Stomach (tissue), 8 donors: ENCODE measurements at regions not wholly inside any gene's neighbourhood (a gene's known extent, or its start where the extent isn't known, plus 50 kb on each side); places are given as distances from the start of the nearest gene placed in this dataset.

Experiments used
- DNase-seq, 2 donors: peaks; one replicate each; pipeline versions ENCODE4 v3.0.0 to v3.0.0-alpha.2; 2013 to 2019
- H3K27ac ChIP-seq, 5 donors: fragments of 200-600 bp in 4 of 5; sonication (generic) in 4 of 5; one replicate each; pipeline ENCODE4 v1.5.1; 2013 to 2019; ENCODE audit warnings: mild to moderate bottlenecking in 1 of 5, moderate library complexity in 1 of 5
- H3K27me3 ChIP-seq, 3 donors: fragments of 200-600 bp; sonication (generic); one replicate each; pipeline ENCODE4 v1.5.1; 2017 to 2019; ENCODE audit warnings: mixed run types in 1 of 3
- H3K36me3 ChIP-seq, 4 donors: fragments of 200-600 bp; sonication (generic); 1 replicate in 3 of 4; 2 replicates in 1 of 4; pipeline ENCODE4 v1.5.1; 2016 to 2019
- H3K4me1 ChIP-seq, 4 donors: fragments of 200-600 bp; sonication (generic); one replicate each; pipeline ENCODE4 v1.5.1; 2016 to 2019
- H3K4me3 ChIP-seq, 4 donors: fragments of 200-600 bp; sonication (generic) in 3 of 4; one replicate each; pipeline ENCODE4 v1.5.1; 2016 to 2019; ENCODE audit warnings: mild to moderate bottlenecking in 1 of 4
- H3K9me3 ChIP-seq, 4 donors: fragments of 200-600 bp; sonication (generic); one replicate each; pipeline ENCODE4 v1.5.1; 2016 to 2019
- EP300 ChIP-seq: sonication (generic); formaldehyde crosslinking; IDR thresholded peaks from one replicate; pipeline ENCODE4 v1.6.1; 2017; ENCODE audit warnings: antibody characterized with exemption
- POLR2A ChIP-seq, 4 donors: fragments of 450-650 bp; IDR thresholded peaks; one replicate each; pipeline ENCODE4 v1.6.1; 2016; ENCODE audit warnings: antibody characterized with exemption in 4 of 4, control low read depth in 2 of 4, mild to moderate bottlenecking in 1 of 4, moderate library complexity in 1 of 4
- POLR2AphosphoS5 ChIP-seq, 3 donors: sonication (generic); formaldehyde crosslinking; IDR thresholded peaks; one replicate each; pipeline ENCODE4 v1.6.1; 2016; ENCODE audit warnings: antibody characterized with exemption in 3 of 3
- WGBS, 5 donors: extraction: QIAGEN DNeasy Blood & Tissue Kit in 3 of 5; methylation state at CpG; one replicate each; pipeline versions ENCODE4 v1.1.5 to v1.1.7; 2013 to 2018; 5-methylcytosine and 5-hydroxymethylcytosine counted together
- intact Hi-C: fragments of 100-400 bp; cut with DNase I; formaldehyde crosslinking; loops from one replicate; pipeline ENCODE4 v1.15.1; 2023; ENCODE audit warnings: low total_unique reads
- TF ChIP-seq, protein P1 (sequence below), 7 experiments: fragments of 450-650 bp in 4 of 7; fragments of 200-600 bp in 3 of 7; sonication (generic) in 3 of 7; IDR thresholded peaks; one replicate each; pipeline ENCODE4 v1.5.1; 2016 to 2019; ENCODE audit warnings: antibody characterized with exemption in 7 of 7, control low read depth in 2 of 7, mild to moderate bottlenecking in 1 of 7
- donor health status: healthy with polysubstance abuse.
- donor health status: Bipolar disorder and iron deficiency.
- donor health status: healthy.

DNA sequence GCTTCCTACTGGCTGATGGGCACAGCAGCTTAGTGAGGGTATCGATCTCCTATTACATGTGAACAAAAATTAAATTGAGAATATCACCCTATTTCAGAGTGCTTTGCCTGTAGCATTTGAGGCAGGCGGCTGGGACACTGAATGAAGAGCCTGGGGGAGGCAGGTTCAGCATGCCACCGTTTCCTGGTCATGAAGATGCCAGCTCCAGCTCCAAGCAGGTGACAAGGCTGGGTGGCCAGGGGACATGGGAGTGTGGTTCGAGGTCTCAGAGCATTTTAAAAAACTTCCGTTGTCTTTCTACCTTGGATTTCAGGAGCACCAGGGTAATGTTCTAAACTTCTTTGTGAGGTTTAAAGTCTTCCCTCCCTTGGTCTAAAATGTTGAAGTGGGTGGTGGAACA is 158.2 kb downstream of the RPLP1 start:
- TF ChIP-seq POLR2AphosphoS5 (IDR thresholded peaks at IDR 0.05) (no peak), POLR2A (IDR thresholded peaks at IDR 0.05) (no peak), EP300 (no peak)
- TF ChIP-seq, protein P1, sequence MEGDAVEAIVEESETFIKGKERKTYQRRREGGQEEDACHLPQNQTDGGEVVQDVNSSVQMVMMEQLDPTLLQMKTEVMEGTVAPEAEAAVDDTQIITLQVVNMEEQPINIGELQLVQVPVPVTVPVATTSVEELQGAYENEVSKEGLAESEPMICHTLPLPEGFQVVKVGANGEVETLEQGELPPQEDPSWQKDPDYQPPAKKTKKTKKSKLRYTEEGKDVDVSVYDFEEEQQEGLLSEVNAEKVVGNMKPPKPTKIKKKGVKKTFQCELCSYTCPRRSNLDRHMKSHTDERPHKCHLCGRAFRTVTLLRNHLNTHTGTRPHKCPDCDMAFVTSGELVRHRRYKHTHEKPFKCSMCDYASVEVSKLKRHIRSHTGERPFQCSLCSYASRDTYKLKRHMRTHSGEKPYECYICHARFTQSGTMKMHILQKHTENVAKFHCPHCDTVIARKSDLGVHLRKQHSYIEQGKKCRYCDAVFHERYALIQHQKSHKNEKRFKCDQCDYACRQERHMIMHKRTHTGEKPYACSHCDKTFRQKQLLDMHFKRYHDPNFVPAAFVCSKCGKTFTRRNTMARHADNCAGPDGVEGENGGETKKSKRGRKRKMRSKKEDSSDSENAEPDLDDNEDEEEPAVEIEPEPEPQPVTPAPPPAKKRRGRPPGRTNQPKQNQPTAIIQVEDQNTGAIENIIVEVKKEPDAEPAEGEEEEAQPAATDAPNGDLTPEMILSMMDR (IDR thresholded peaks at IDR 0.05), result no peak
- 88 to 97% (median 95%) methylated on average over 5 of the region's 5 CpGs for WGBS, 5 donors
- no peaks in the 10 kb centered on the region for H3K9me3 ChIP-seq
- H3K4me3 ChIP-seq, result no peak overlapping the region
- H3K4me1 ChIP-seq, result peaks cover 0 to 11% (median 2%) of the 10 kb centered on the region in 4 donors
- no peaks in the 10 kb centered on the region for H3K27me3 ChIP-seq
- H3K27ac ChIP-seq, result no peak overlapping the region
- intact Hi-C loops, result no loop called here
- DNase-seq, result no peak
- H3K36me3 ChIP-seq, result no peaks in the 10 kb centered on the region

DNA sequence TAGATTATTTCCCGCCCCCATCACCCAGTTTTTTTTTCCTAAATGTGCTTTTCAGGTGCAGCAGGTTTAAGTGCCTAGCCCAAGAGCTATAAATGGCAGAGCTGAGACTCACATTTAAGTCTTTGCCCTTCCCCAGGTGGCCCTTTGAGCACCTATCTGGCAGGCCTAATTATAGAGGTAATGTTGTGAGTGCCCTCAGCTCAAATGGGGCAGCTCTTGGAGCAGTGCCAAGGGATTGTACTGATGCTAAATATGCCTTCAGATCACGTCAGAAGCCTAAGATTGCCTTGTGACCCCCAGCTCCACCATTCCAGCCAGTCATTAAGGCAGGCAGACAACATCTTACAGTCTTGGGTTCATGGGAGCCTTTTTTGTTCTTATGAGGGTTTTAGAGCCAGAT is 159.5 kb downstream of the RPLP1 start:
- peaks cover 0 to 11% (median 2%) of the 10 kb centered on the region in 4 donors for H3K4me1 ChIP-seq
- H3K27ac ChIP-seq, result no peak overlapping the region
- DNase-seq, result no peak
- H3K27me3 ChIP-seq, result no peaks in the 10 kb centered on the region
- TF ChIP-seq EP300 (no peak), POLR2A (IDR thresholded peaks at IDR 0.05) (no peak), POLR2AphosphoS5 (IDR thresholded peaks at IDR 0.05) (no peak)
- TF ChIP-seq, protein P1 (IDR thresholded peaks at IDR 0.05), result no peak
- H3K36me3 ChIP-seq, result no peaks in the 10 kb centered on the region
- no peaks in the 10 kb centered on the region for H3K9me3 ChIP-seq
- intact Hi-C loops, result no loop called here
- H3K4me3 ChIP-seq, result no peak overlapping the region
- WGBS, 5 donors, result 73 to 83% (median 80%) methylated on average over 2 of the region's 2 CpGs

DNA sequence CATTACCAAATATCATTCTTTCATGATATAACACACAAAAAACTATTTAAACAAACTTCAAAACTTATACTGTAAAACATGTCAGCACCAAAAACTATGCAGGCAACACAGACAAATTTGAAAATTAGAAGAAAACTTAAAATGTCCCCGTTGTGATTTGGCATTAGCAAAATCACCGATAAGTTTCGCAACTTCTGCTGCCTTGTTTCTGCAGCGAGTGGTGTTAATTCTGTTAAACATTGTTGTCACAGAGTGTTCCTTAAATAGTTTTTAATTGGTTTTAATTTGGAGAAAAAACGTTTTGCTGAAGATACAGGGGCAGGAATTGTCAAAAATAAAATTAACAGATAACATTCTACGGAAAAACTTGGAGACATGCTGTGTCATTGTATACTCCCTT is 160.6 kb downstream of the RPLP1 start:
- no peak for DNase-seq
- no peaks in the 10 kb centered on the region for H3K27me3 ChIP-seq
- no peak overlapping the region for H3K27ac ChIP-seq
- 74 to 79% (median 78%) methylated on average over 6 of the region's 6 CpGs for WGBS, 5 donors
- TF ChIP-seq POLR2AphosphoS5 (IDR thresholded peaks at IDR 0.05) (no peak), POLR2A (IDR thresholded peaks at IDR 0.05) (no peak), EP300 (no peak)
- TF ChIP-seq, protein P1 (IDR thresholded peaks at IDR 0.05), result no peak
- no peaks in the 10 kb centered on the region for H3K9me3 ChIP-seq
- intact Hi-C loops, result no loop called here
- peaks cover 0 to 11% (median 2%) of the 10 kb centered on the region in 4 donors for H3K4me1 ChIP-seq
- H3K36me3 ChIP-seq, result no peaks in the 10 kb centered on the region
- no peak overlapping the region for H3K4me3 ChIP-seq

DNA sequence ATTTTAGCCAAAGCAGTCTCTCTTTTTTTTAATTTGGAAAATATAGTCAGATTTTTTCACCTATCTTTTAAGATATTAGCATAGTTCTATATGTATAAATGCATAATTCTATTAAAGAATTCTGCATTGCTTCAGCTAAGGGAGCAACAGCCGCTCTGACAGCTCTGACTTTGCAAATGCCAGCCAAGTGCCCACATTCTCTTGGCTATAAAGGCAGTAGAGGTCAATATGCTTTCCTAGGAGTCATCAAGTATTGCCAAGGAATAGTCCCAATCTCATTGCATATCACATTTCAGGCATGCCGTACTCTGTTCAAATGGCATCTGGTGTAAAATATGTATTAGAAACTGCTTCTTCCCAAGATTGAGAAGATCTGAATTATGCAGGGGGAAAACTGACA is 161.4 kb downstream of the RPLP1 start:
- intact Hi-C loops, result no loop called here
- Histone ChIP-seq H3K27ac (no peak overlapping the region), H3K4me3 (no peak overlapping the region), H3K9me3 (no peaks in the 10 kb centered on the region), H3K4me1 (peaks cover 0 to 11% (median 2%) of the 10 kb centered on the region in 4 donors), H3K36me3 (no peaks in the 10 kb centered on the region), H3K27me3 (no peaks in the 10 kb centered on the region)
- 54 to 89% (median 59%) methylated on average over 2 of the region's 2 CpGs for WGBS, 5 donors
- no peak for TF ChIP-seq POLR2A (IDR thresholded peaks at IDR 0.05)
- TF ChIP-seq POLR2AphosphoS5 (IDR thresholded peaks at IDR 0.05), result no peak
- no peak for TF ChIP-seq EP300
- TF ChIP-seq, protein P1 (IDR thresholded peaks at IDR 0.05), result no peak
- DNase-seq, result no peak
